Kidney epithelial cell (primary cell): ENCODE measurements at regions not wholly inside any gene's neighbourhood (a gene's known extent, or its start where the extent isn't known, plus 50 kb on each side); places are given as distances from the start of the nearest gene placed in this dataset.
"Not testable (repeated sequence)": the region's sequence is repeated elsewhere in the genome, so short reads cannot be mapped to it uniquely, and the experiment has no call there.

Source experiments
- DNase-seq: peaks from one replicate; pipeline ENCODE4 v3.0.0-alpha.2; 2010; ENCODE audit warnings: low read depth
- H3K27me3 ChIP-seq: 2 replicates; pipeline ENCODE4 v1.6.0; 2011; ENCODE audit warnings: low read length; ENCODE audit not compliant: control insufficient read depth, insufficient read depth
- H3K36me3 ChIP-seq: 2 replicates; pipeline ENCODE4 v1.5.1; 2011; ENCODE audit warnings: low read length; ENCODE audit not compliant: control insufficient read depth, insufficient read depth
- H3K4me3 ChIP-seq: 2 replicates; pipeline ENCODE4 v1.5.1; 2011; ENCODE audit warnings: low read depth, mild to moderate bottlenecking, control low read depth, low read length
- CTCF ChIP-seq: IDR thresholded peaks from 2 replicates; pipeline ENCODE4 v1.5.1; 2011; ENCODE audit warnings: mild to moderate bottlenecking, moderate library complexity, low read length, control low read depth, inconsistent platforms; ENCODE audit not compliant: insufficient read depth, poor library complexity, severe bottlenecking

DNA sequence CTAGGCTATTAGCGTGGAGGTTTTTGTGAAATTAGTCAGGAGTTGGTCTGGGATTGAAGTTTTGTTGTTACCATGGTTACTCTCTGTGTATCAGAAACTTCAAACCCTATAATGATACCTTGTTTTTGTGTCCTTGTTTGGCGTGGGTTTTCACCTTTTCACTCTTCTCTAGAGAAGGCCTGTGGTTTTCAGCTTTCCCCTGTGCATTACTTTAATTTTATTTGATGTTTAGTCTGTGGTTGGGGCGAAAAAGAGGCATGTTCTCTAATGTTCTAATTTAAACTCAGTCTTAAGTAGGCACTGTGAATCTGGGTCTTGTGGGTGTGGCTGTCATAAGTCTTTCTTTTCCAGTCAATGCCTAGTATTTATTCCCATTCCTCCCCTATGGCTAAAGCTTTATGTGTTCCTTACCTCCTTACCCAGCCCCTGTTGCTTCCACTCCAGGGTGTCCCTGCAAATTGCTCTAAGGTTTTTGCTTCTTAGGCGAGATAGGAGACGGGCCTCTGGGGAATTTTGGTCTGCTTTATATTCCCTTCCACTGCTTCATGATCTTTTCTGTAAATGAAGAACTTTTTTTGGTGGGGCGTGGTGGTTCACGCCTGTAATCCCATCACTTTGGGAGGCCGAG is 125.1 kb upstream of the XIST start:
- Histone ChIP-seq H3K4me3 (no peak overlapping the region), H3K27me3 (no peaks in the 10 kb centered on the region), H3K36me3 (no peaks in the 10 kb centered on the region)
- TF ChIP-seq CTCF: no peak
- DNase-seq: no peak

DNA sequence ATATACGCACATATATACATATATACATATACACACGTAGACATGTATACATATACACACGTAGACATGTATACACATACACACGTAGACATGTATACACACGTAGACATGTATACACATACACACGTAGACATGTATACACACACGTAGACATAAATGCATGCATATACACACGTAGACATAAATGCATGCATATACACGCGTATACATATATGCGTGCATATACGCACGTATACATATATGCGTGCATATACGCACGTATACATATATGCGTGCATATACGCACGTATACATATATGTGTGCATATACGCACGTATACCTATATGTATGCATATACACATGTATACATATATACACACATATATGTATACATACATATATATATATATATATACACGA is 114.9 kb upstream of the XIST start:
- H3K4me3 ChIP-seq, H3K27me3 ChIP-seq, H3K36me3 ChIP-seq, DNase-seq: not testable (repeated sequence)

GRCh38 chrX:73965833-73966232 is 113.3 kb upstream of the XIST start:
- Histone ChIP-seq H3K36me3 (no peaks in the 10 kb centered on the region), H3K4me3 (no peak overlapping the region), H3K27me3 (no peaks in the 10 kb centered on the region)
- DNase-seq: no peak
- TF ChIP-seq CTCF: no peak

GRCh38 chrX:73964579-73964978 is 112.1 kb upstream of the XIST start:
- Histone ChIP-seq H3K27me3 (no peaks in the 10 kb centered on the region), H3K4me3 (no peak overlapping the region), H3K36me3 (no peaks in the 10 kb centered on the region)
- no peak for TF ChIP-seq CTCF
- DNase-seq: peak; percentile 41

DNA sequence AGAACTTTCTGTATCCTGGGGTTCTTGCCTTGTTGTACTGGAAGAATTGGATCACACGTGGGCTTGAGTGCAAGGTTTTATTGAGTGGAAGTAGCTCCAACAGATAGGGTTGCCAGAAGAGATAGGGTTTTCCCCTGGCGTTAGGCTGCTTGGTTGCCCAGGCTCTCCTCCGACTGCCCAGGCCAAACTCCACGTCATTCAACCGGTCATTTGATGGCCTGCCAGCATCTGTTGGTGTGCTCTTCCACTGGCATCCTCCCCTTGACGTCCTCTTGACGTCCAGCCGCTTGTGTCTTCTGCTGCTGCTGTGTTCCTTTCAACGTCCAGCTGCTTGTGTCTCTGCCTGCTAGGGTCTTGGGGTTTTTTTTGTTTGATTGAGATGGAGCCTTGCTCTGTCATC is 111.2 kb upstream of the XIST start:
- H3K36me3 ChIP-seq: no peaks in the 10 kb centered on the region
- no peak overlapping the region for H3K4me3 ChIP-seq
- no peak for DNase-seq
- TF ChIP-seq CTCF: no peak
- H3K27me3 ChIP-seq: no peaks in the 10 kb centered on the region

- Histone ChIP-seq H3K36me3 (no peaks in the 10 kb centered on the region), H3K27me3 (no peaks in the 10 kb centered on the region), H3K4me3 (no peak overlapping the region)
- no peak for TF ChIP-seq CTCF
- no peak for DNase-seq
Observed at GRCh38 chrX:73962948-73963347, 110.4 kb upstream of the XIST start.

GRCh38 chrX:73961867-73962266 is 109.4 kb upstream of the XIST start:
- H3K27me3 ChIP-seq, DNase-seq, H3K36me3 ChIP-seq, H3K4me3 ChIP-seq: not testable (repeated sequence)
